ENCODE measurements at regions not wholly inside any gene's neighbourhood (a gene's known extent, or its start where the extent isn't known, plus 50 kb on each side); places are given as distances from the start of the nearest gene placed in this dataset.
"Not testable (repeated sequence)": the region's sequence is repeated elsewhere in the genome, so short reads cannot be mapped to it uniquely, and the experiment has no call there.

- TF ChIP-seq, protein P1, sequence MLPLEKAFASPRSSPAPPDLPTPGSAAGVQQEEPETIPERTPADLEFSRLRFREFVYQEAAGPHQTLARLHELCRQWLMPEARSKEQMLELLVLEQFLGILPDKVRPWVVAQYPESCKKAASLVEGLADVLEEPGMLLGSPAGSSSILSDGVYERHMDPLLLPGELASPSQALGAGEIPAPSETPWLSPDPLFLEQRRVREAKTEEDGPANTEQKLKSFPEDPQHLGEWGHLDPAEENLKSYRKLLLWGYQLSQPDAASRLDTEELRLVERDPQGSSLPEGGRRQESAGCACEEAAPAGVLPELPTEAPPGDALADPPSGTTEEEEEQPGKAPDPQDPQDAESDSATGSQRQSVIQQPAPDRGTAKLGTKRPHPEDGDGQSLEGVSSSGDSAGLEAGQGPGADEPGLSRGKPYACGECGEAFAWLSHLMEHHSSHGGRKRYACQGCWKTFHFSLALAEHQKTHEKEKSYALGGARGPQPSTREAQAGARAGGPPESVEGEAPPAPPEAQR (tag by site-specific recombination; IDR thresholded peaks at IDR 0.05), result no peak
- no peak for TF ChIP-seq ZSCAN30 (tag by site-specific recombination; IDR thresholded peaks at IDR 0.05)
Observed at GRCh38 chr13:80497439-80497838, 156.5 kb upstream of the SPRY2 start (continued).

DNA sequence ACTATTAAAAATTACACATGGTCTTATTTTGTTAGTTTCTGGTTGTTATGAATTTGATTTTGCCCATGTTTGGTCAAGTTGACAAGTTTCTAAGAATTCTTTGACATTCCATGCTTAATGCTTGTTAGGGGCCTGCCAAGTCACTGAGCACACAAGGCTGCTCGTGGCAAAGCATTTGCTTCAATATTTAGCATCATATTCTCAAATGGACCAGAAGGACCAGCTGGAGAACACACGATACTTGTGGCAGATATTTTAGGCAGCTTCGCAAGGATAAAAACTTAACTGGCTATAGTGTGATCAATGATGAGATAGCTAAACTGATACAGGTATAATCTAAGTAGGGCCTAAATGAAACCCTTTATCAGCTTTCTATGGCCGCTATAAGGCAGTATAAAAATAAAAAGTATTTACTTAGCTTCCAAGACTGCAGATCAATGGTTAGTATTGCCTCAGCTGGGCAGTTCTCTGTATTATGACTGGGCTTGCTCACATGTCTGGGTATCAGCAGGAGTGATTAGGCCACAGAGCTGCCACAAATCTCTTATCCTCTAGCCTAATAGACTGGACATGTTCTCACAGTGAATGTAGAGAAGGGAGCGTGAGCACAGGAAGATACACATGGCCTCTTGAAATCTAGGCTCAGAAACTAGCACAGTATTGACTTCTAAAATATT, 155.9 kb upstream of the SPRY2 start:
- TF ChIP-seq, protein P2, sequence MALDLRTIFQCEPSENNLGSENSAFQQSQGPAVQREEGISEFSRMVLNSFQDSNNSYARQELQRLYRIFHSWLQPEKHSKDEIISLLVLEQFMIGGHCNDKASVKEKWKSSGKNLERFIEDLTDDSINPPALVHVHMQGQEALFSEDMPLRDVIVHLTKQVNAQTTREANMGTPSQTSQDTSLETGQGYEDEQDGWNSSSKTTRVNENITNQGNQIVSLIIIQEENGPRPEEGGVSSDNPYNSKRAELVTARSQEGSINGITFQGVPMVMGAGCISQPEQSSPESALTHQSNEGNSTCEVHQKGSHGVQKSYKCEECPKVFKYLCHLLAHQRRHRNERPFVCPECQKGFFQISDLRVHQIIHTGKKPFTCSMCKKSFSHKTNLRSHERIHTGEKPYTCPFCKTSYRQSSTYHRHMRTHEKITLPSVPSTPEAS (tag by site-specific recombination; IDR thresholded peaks at IDR 0.05), result no peak
- TF ChIP-seq ZNF266 (tag by site-specific recombination; IDR thresholded peaks at IDR 0.05; ENCODE audit: low read depth), result no peak
- TF ChIP-seq, protein P3, sequence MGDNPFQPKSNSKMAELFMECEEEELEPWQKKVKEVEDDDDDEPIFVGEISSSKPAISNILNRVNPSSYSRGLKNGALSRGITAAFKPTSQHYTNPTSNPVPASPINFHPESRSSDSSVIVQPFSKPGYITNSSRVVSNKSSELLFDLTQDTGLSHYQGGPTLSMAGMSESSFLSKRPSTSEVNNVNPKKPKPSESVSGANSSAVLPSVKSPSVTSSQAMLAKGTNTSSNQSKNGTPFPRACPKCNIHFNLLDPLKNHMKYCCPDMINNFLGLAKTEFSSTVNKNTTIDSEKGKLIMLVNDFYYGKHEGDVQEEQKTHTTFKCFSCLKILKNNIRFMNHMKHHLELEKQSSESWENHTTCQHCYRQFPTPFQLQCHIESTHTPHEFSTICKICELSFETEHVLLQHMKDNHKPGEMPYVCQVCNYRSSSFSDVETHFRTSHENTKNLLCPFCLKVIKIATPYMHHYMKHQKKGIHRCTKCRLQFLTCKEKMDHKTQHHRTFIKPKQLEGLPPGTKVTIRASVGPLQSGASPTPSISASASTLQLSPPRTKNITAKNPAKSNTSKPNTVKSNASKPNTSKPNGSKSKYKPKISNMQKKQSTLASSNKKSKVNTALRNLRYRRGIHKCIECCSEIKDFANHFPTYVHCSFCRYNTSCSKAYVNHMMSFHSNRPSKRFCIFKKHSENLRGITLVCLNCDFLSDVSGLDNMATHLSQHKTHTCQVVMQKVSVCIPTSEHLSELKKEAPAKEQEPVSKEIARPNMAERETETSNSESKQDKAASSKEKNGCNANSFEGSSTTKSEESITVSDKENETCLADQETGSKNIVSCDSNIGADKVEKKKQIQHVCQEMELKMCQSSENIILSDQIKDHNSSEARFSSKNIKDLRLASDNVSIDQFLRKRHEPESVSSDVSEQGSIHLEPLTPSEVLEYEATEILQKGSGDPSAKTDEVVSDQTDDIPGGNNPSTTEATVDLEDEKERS (tag by site-specific recombination; IDR thresholded peaks at IDR 0.05), result no peak
- no peak for TF ChIP-seq ZNF140 (tag by site-specific recombination; IDR thresholded peaks at IDR 0.05)
- no peak for TF ChIP-seq ZNF645 (tag by site-specific recombination; IDR thresholded peaks at IDR 0.05)
- TF ChIP-seq KLF1 (tag by site-specific recombination; IDR thresholded peaks at IDR 0.05), result no peak
- TF ChIP-seq ZNF513 (tag by site-specific recombination; IDR thresholded peaks at IDR 0.05), result no peak
- Histone ChIP-seq H3K36me3 (ENCODE audit: control insufficient read depth in 2 of 2, insufficient read depth in 1 of 2, low read length in 2 of 2) (no peaks in the 10 kb centered on the region), H3K4me3 (ENCODE audit: low read depth, low read length) (no peak overlapping the region), H3K9me3 (ENCODE audit: control insufficient read depth, insufficient read depth, low read depth, low read length) (no peaks in the 10 kb centered on the region), H3K4me1 (ENCODE audit: control insufficient read depth, insufficient read depth, low read length) (no peaks in the 10 kb centered on the region), H3K27ac (ENCODE audit: extremely low read depth, low read depth, low read length) (no peak overlapping the region)
- CTCF ChIA-PET, result no interaction called here
- POLR2A ChIA-PET, result no interaction called here

DNA sequence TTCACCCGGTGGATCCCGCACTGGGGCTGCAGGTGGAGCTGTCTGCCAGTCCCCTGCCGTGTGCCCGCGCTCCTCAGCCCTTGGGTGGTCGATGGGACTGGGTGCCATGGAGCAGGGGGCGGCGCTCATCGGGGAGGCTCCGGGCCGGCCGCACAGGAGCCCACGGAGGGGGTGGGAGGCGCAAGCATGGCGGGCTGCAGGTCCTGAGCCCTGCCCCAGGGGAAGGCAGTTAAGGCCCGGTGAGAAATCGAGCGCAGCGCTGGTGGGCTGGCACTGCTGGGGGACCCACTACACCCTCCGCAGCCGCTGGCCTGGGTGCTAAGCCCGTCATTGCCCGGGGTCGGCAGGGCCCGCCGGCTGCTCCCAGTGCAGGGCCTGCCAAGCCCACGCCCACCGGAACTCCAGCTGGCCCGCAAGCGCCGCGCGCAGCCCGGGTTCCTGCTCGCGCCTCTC, 149.6 kb upstream of the SPRY2 start:
- H3K27ac ChIP-seq (ENCODE audit: extremely low read depth, low read depth, low read length); H3K36me3 ChIP-seq (ENCODE audit: control insufficient read depth in 2 of 2, insufficient read depth in 1 of 2, low read length in 2 of 2); H3K4me3 ChIP-seq (ENCODE audit: low read depth, low read length); H3K9me3 ChIP-seq (ENCODE audit: control insufficient read depth, insufficient read depth, low read depth, low read length); CTCF ChIA-PET; POLR2A ChIA-PET; H3K4me1 ChIP-seq (ENCODE audit: control insufficient read depth, insufficient read depth, low read length): not testable (repeated sequence)

GRCh38 chr13:80486402-80486801, 145.5 kb upstream of the SPRY2 start:
- H3K27ac ChIP-seq (ENCODE audit: extremely low read depth, low read depth, low read length), result no peak overlapping the region
- H3K4me1 ChIP-seq (ENCODE audit: control insufficient read depth, insufficient read depth, low read length), result no peaks in the 10 kb centered on the region
- ChIA-PET POLR2A (no interaction called here), CTCF (no interaction called here)
- H3K4me3 ChIP-seq (ENCODE audit: low read depth, low read length), result no peak overlapping the region
- no peaks in the 10 kb centered on the region for H3K36me3 ChIP-seq (ENCODE audit: control insufficient read depth in 2 of 2, insufficient read depth in 1 of 2, low read length in 2 of 2)
- H3K9me3 ChIP-seq (ENCODE audit: control insufficient read depth, insufficient read depth, low read depth, low read length), result no peaks in the 10 kb centered on the region
- no peak for TF ChIP-seq ZNF133 (tag by site-specific recombination; IDR thresholded peaks at IDR 0.05)
- TF ChIP-seq ZNF664 (tag by site-specific recombination; IDR thresholded peaks at IDR 0.05), result no peak
- TF ChIP-seq, protein P4, sequence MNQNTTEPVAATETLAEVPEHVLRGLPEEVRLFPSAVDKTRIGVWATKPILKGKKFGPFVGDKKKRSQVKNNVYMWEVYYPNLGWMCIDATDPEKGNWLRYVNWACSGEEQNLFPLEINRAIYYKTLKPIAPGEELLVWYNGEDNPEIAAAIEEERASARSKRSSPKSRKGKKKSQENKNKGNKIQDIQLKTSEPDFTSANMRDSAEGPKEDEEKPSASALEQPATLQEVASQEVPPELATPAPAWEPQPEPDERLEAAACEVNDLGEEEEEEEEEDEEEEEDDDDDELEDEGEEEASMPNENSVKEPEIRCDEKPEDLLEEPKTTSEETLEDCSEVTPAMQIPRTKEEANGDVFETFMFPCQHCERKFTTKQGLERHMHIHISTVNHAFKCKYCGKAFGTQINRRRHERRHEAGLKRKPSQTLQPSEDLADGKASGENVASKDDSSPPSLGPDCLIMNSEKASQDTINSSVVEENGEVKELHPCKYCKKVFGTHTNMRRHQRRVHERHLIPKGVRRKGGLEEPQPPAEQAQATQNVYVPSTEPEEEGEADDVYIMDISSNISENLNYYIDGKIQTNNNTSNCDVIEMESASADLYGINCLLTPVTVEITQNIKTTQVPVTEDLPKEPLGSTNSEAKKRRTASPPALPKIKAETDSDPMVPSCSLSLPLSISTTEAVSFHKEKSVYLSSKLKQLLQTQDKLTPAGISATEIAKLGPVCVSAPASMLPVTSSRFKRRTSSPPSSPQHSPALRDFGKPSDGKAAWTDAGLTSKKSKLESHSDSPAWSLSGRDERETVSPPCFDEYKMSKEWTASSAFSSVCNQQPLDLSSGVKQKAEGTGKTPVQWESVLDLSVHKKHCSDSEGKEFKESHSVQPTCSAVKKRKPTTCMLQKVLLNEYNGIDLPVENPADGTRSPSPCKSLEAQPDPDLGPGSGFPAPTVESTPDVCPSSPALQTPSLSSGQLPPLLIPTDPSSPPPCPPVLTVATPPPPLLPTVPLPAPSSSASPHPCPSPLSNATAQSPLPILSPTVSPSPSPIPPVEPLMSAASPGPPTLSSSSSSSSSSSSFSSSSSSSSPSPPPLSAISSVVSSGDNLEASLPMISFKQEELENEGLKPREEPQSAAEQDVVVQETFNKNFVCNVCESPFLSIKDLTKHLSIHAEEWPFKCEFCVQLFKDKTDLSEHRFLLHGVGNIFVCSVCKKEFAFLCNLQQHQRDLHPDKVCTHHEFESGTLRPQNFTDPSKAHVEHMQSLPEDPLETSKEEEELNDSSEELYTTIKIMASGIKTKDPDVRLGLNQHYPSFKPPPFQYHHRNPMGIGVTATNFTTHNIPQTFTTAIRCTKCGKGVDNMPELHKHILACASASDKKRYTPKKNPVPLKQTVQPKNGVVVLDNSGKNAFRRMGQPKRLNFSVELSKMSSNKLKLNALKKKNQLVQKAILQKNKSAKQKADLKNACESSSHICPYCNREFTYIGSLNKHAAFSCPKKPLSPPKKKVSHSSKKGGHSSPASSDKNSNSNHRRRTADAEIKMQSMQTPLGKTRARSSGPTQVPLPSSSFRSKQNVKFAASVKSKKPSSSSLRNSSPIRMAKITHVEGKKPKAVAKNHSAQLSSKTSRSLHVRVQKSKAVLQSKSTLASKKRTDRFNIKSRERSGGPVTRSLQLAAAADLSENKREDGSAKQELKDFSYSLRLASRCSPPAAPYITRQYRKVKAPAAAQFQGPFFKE (tag by site-specific recombination; IDR thresholded peaks at IDR 0.05; ENCODE audit: borderline replicate concordance), result no peak
- no peak for TF ChIP-seq ZNF341 (tag by site-specific recombination; IDR thresholded peaks at IDR 0.05; ENCODE audit: low read depth)
- TF ChIP-seq ZNF175 (tag by site-specific recombination; IDR thresholded peaks at IDR 0.05), result no peak
- TF ChIP-seq SCRT2 (tag by site-specific recombination; IDR thresholded peaks at IDR 0.05), result no peak
